HG02840 (cell line): ENCODE measurements at regions not wholly inside any gene's neighbourhood (a gene's known extent, or its start where the extent isn't known, plus 50 kb on each side); places are given as distances from the start of the nearest gene placed in this dataset.

Experiments used
- ATAC-seq: cut with Tn5 transposase; IDR thresholded peaks from one replicate; pipeline ENCODE4 v1.9.1; 2021; ENCODE audit warnings: mild to moderate bottlenecking, moderate library complexity, moderate number of reproducible peaks; ENCODE audit not compliant: unreplicated experiment, low FRiP score

DNA sequence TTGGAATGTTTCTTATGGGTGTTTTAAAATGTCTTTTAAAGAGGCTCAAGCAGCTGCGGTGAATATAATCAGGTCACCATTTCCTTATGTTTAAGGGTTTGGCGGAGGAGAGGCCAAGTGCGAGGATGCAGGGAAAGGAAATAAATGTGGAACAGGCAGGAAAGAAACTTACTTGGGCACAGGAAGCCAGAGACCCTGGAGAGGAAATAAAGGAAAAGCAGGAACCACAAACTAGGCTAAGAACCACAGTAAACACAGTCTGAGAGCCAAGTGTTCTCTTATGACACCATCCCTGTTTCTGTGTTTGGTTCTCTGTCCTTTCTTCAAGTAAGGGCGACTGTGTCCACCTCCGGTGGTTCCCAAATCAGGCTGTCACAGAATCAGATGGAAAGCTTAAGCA, 166.5 kb downstream of the C9orf152 start:
- ATAC-seq, result no peak

DNA sequence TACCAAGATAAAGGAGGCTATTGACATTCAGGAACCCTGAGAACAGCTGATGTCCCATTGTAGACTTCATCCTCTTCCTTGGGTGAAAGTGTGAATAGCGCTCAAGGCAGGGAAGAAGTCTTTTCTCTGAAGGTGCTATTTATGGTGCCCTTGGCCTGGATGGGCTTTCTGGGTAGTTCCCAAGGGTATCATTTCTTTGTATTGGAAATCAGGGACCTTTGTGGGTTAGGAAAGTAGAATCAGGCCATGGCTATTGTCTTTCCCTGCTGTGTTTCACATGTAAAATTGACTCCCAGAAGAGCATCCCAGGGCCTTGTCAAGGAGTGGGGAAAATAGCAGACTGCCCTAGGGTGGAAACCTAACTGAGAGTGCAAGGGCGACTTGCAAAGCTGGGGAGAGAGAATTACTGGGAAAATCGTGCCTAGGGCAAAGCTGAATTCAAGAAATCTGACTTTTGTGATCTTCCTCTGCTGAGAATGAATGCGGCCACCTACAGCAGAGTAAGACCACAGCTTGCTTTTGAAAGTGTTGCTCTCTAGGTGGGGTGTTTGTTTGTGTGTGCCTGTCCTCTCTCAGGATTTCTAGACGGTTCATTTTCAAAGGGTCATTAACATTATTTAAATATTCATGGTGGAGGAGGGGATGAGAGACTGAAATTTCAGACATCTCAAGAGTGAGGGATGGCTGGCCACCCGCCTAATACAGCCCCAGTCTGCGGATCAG, 160.6 kb downstream of the C9orf152 start:
- peak; percentile 22 for ATAC-seq

DNA sequence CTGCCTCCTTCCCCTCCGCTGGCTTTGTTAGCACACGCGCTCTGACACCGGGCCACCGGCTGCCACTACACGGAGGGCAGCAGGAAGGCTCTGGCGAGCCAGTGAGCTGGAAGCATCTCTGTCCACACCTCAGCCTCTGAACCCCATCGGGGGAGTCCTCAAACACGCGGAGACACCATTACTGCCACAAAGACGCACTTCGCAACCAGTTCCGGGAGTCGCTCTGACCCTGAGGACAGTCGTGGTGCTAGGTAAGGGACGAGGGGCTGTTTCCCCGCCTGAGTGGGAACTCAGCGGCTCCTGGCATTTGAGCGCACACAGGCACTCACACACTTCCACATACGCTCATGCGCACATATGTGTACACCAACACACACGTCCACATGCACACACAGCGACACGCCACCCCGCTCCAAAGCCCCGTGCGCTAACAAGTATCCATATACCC, 160.0 kb downstream of the C9orf152 start:
- ATAC-seq, result peak; percentile 32

GRCh38 chr9:110048403-110048975, 159.5 kb downstream of the C9orf152 start:
- ATAC-seq, result peak; percentile 61

DNA sequence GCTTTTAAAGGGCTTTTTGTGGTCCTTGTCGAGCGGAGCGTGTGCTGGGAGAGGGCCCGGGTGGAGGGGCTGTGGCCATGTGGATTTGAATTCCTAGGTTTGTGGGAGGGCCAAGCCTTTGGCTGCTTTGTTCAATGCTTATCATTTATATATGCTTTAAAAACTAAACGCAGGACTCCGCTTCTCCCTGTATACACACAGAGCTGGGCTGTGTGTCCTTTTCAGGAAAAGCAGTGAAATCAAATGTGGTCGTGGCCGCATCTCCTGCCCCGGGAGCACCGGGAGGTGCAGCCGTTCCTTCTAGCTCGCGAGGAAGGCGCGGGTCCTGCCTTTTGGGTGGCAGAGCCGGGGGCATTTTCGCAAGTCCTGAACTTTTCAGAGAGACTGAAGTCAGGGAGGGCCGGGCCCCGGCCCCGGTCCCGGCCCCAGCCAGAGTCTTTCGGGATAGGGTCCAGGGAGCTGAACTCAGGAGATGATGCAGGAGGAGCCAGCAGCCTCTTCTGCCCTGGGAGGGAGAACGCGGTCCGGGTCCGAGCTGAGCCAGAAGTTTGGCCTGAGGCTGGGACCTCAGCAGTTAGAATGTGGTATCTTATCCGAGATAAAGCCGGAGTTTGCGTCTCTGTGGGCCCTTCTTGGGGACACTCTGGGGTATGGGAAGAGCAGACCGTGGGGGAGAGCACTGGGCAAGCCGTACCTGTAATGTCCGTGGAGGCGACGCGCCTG, 158.8 kb downstream of the C9orf152 start:
- peak; percentile 19 for ATAC-seq

DNA sequence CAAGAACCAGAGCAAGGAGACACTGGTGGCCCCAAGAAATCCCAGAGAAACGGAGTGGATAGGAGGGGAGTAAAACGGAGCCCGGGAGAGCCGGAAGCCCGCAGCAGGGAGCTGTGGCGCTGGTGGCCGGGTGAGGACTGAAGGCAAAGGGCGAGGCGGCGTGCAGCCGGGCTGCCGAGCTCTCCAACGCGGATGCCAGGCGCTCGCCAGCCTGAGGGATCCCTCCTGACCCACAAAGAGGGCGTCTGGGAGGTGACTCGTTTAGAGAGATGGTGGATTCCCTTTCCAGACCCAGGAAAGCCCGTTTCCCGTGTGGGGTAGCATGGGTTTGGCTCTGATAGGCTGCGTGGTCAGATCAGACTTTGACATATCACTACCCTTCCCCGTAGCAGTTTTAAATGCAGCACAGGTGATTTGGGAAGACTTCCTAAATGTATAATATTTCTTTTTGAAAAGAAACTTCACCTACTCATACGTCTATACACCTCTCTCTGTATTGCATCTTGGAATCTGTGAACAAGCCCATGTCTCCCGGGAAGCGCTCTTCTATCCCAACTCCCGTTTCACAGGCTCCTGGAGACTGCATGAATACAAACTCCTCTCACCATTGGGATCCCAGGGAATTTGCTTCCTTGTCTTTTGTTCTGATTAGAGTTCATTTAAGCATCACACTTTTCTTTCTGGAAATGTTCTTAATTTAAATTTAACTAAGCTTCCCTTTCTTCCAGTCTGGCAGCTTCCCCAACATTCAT, 158.1 kb downstream of the C9orf152 start:
- peak; percentile 19 for ATAC-seq

DNA sequence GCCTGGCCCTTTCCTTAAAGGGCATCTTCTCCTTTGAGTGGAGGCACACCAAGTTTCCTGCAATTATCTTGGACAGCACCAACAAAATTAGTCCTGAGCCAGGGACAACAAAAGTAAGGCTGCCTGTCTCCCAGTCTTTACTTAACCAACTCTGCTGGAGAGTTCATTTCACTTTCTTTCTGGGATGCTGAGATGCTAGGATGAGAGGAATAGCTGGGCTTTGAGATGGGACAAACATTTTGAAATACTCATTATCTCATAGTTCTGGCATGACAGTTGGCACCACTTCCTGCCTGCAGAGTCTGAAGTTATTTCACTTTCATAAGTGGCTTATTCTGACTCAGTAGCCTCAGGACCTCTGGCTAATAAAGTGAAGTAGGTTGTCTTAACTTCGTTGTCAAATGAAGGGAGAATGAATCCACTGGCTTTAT, 157.0 kb downstream of the C9orf152 start:
- ATAC-seq, result no peak

DNA sequence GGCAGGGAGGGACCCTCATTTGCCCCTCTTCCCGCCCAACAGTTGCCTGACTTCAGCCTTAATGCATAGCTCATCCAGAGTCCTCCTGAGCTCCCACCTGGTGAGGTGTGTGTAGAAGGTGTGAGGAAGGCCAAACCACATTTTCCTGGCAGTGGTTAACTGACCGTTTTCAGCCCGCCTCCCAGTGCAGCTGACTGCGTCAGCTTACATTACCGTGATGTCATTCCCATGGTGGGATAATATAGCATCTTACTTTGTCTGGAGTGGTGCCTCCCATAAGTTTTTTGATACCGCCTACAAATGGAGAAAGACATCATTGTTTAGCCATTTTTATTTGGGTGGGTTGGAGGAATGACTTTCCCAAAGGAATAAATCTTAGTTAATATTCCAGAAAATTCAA, 151.9 kb downstream of the C9orf152 start:
- ATAC-seq, result no peak

- no peak for ATAC-seq
Measured at GRCh38 chr9:110058304-110058953, 149.5 kb downstream of the C9orf152 start.

- ATAC-seq, result no peak
Measured at GRCh38 chr9:110059461-110059860, 148.5 kb downstream of the C9orf152 start.

DNA sequence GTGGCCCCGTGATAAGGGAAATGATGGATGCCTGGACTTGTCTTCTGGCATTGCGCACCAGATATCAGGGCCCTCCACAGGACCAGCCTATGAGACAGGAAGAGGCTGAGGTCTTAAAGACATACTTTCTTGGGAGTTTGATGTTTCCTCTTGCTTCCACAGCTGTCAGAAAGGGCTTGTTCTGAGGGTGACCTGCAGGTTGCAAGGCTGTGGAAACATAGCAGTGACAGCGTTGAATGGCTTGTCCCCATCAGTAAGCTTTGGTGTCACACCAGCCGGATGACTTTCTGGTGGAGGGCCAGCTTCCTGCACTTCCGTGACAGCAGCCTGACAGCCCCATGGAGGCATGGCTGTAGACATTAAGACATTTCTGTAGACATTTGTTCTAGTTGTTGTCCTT, 143.2 kb downstream of the C9orf152 start:
- ATAC-seq, result no peak

DNA sequence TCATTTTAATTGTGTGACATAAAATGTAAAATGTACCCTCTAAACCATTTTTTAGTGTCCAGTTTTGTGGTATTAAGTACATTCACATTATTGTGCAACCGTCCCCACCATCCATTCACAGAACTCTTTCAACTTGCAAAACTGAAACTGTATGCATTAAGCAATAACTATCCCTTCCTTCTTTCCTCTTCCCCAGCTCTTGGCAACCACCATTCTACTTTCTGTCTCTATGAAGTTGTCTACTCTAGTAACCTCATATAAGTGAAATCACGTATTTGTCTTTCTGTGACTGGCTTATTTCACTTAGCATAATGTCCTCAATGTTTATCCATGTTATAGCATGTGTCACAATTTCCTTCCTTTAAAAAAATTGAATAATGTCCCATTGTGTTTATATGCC, 142.4 kb downstream of the C9orf152 start:
- ATAC-seq, result no peak

DNA sequence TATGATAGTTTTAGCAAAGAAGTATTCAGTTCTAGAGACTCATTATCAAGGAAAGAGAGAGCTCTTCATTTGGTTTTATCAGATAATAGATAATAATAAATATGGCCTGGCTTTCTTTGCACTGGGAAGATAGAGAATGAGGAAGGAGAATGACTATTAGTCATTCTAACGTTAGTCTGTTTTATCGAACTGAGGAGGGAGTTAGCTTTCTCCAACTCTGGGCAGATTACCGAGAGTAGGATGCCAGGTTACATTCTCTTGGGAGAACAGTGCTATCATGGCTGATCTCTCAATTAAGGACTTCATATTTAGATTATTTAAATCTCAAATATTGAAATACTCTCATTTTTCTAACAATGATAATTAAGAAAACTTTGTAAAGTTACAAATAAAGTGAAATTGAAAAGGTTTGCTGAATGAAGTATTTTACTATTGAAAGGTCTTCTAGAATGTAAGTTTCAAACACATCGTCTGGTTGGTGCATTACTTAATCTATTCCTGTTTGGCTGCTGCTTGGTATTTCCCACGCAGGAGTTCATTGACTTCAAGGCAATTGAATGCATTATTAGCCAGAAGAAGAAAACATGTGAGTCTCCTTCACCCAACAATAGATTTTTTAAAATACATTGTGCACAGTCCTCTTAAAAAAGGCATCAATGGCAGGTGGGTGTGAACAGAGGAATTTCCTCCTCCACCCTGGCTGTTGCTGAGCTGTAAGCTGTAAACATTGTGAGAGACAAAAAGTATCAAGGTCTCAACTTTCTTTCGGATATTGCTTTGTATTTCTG, 140.8 kb downstream of the C9orf152 start:
- ATAC-seq, result no peak

GRCh38 chr9:110068212-110068611, 139.7 kb downstream of the C9orf152 start:
- no peak for ATAC-seq

DNA sequence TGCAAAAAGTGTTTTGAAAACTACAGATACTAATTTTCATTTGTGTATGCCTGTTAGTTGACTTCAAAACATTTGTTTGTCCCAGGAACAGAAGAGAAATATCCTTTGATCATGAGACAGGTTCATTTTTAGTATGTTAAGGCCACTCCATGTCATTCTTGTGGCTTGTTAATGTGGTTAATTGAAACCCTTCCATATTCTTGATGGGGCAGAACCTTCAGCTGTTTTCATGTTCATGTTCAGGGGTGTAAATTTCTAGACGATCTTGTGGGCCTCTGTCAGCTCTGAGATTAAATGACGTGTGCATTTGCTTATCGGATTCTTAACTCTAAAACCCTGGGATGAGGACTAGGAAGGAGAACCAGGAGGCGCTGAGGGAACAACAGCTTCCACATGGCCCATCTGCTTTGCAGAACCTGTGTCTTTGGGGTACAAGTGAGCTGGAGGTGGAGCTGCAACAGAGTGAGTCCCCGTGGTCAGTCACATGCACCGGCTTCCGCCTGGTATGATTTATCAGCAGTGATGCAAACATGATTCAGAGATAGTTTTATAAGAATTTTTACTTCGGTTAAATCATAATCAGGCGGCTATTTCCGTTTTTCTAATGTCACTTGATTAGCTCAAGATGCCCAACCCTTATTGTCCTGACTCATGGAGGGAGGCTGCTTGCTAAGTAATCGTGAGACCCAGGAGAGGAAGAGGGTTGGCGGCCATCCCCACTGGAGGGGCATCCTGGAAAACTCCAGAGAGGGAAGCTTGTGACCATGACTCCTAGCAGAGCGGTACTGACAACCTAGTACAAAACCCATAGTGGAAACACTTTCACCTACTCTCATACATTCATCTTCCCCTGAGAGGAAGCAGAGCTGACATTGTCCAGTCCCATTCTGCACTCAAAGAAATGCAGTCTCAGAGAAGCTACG, 138.4 kb downstream of the C9orf152 start:
- ATAC-seq, result no peak

GRCh38 chr9:110072597-110073355, 135.2 kb downstream of the C9orf152 start:
- ATAC-seq, result no peak

GRCh38 chr9:110073356-110073905, 134.5 kb downstream of the C9orf152 start:
- ATAC-seq, result no peak
